KG1 (cell line): ENCODE measurements at regions not wholly inside any gene's neighbourhood (a gene's known extent, or its start where the extent isn't known, plus 50 kb on each side); places are given as distances from the start of the nearest gene placed in this dataset.

Experiments used
- DNase-seq: peaks from one replicate; lab custom pipeline; 2025; lab: John Stamatoyannopoulos, UW

DNA sequence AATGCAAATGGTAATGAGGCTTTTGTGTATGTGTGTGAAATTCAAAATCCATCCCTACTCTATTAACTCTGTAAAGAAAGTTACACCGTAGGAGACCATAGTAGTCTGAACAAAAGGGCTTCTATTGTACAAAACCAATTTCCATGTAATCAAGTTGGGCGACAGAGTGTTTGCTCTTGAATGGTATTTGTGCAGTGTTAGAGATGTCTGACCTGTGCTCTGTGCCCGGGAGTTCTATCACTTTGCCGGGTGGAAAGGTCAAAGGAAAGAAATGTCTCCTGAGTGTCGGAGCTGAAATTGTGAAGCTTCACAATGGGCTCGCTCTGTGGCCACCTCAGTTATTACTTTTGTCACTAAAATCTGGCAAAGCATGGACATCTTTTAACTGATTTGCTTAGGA lies 312.0 kb downstream of the SAMD5 start:
- DNase-seq, result no peak

DNA sequence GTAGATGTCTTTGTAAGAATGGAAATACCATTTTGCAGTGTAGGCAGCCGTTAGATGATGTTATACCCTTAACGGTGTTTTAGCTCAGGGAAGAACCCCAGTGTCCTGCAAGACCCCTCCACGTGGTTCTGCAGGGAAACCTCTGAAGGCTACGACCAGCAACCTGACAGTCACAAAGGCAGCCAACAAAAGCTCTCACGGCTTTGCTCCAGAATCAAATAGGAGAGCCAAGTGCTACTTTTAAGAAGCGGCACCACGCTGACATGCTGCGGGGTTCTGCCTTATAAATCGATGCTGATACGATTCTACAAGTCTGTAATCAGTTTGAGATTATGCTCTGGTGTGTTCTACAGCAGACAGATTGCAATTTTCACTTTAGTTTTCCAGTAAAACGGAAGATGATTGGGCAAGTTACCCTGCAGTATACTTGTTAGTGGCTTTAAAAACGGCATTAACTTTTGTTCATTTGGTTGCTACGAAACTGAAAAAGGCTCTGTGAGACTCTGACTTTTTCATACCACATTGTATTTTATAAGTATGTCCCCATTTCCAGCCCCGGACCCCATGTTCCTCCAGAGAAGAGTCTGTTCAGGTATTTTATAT lies 312.9 kb downstream of the SAMD5 start:
- no peak for DNase-seq

DNA sequence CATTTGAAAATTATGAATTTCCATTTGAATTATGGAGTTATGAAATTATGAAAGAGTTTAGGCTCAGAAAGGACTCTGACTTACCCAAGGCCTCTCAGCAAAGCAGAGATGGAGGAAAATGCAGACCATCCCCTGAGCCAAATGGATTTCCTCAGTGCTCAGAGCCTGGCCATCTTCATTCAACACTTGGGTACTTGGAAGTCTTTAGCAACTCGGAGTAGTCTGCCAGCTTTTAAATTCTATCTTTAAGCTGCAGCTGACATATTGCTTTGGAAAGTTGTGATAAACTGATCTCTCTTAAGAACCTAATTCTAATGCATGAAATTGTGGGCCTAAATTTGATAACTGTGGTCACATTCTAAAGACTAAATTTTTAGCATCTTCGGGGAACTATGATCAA lies 315.4 kb downstream of the SAMD5 start:
- DNase-seq, result no peak

DNA sequence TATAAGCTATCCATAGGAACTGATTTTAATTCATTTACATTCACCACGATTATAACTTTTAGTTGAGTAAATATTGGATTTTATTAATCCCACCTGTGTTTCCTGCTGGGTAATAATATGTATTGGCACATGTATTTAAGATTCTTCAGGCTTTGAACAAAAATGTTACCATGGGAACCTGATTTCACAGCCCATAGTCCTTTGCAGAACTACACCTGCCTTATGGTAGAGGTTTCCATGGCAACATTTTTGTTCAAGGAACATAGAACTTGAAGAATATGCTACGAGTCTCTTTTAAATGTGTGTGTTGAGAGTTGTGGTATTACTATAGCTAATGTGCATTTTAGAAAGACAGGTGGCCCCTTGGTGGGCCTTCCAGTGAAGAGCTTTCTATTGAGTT lies 317.4 kb downstream of the SAMD5 start:
- DNase-seq, result no peak

DNA sequence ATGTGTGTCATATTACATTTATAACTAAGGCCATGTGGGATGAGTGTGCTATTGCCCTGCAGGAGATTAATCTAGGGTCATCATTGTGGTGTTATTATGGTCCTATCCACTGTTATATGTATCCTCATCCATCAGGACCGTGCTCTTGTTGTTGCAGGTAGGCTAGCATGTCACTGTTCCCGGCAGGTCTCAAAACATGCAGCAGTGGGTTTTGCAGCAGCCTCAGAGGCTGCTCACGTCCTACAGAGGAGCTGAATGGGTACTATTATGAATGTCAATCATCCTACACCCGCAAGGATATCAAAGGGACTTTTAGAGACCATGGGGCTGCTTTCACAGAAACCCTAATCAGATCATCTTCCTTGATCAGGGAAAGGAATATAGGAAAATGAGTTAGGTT lies 318.2 kb downstream of the SAMD5 start:
- DNase-seq, result no peak

GRCh38 chr6:147829418-147829817 lies 320.9 kb downstream of the SAMD5 start:
- DNase-seq, result no peak

GRCh38 chr6:147829835-147830234 lies 321.3 kb downstream of the SAMD5 start:
- no peak for DNase-seq

DNA sequence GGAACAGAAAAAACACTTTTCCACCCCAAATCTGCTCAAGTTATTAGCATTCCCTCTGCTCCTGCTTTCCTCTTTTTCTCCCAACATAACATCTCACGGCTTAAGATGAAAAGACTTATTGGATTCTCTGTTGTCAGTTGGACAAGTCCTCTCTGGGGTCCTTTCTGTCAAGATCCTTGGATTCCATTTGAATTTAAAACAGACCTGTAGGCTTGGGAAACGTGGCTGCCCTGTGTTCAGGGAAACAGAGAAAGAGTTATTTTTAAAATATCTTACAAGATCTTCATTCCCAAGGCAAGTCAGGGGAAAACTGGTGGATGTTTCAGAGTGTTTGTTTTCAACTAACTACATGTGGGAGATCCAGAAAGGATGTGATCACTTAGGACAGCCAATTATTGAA lies 322.9 kb downstream of the SAMD5 start:
- DNase-seq, result no peak

DNA sequence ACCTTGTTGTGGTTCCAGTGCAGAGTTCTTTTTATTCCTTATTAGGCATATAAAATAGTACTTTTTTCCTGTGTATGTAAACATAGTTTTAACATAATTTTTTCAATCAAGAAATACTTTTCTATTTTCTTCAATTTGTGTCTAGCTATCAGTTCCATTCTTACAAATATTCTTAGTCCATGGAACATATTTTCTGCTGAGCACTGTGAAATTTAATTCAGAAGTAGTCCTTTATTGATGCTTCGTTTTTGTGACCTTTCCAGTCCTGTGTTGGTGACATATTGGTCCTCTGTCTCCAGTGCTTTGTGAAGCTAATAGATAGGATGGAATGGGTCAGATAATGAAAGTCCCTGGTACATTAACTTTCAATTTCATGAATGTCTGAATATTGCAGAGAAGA lies 325.1 kb downstream of the SAMD5 start:
- DNase-seq, result no peak

GRCh38 chr6:147834084-147834776 lies 325.7 kb downstream of the SAMD5 start:
- no peak for DNase-seq

GRCh38 chr6:147837540-147837939 lies 329.1 kb downstream of the SAMD5 start:
- no peak for DNase-seq

DNA sequence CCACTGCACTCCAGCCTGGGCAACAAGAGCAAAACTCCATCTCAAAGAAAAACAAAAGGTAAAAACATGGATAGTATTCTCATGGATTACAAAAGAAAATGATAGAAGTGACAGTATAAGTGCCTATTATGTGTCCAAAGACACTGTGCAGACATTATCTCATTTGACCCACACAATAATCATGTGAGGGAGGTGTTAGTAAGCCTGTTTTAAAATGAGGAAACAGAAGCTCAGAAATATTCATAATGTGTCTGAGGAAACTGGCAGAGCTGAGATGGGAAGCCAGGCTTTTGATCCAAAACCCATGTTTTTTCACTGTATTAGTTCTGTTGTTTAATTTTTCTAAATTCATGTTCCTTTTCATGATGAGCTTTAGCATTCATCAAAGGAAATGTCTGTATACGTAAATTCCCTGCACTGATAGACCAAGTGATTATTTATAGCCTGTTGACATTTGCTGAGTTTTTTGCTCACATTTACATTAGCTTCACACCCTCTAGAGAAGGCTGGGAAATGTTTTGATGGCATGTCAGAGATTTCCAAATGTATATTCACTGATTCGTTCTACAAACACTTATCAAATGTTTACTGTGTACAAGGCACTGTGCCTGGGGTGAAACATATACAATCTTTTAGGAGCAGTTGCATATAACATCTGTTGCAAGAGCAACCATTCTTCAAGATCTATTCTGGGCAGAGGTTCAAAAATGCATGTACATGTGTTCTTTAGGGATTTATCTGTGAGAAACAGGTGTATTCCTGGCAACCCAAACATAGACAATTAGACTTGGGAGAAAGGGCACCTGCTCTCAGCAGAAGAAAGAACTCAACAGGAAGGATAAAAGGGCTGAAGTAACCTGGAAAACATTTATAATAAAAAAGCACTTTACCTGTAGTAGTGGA lies 331.5 kb downstream of the SAMD5 start:
- DNase-seq, result no peak

- DNase-seq, result no peak
Observed at GRCh38 chr6:147841547-147842148, 333.2 kb downstream of the SAMD5 start.

DNA sequence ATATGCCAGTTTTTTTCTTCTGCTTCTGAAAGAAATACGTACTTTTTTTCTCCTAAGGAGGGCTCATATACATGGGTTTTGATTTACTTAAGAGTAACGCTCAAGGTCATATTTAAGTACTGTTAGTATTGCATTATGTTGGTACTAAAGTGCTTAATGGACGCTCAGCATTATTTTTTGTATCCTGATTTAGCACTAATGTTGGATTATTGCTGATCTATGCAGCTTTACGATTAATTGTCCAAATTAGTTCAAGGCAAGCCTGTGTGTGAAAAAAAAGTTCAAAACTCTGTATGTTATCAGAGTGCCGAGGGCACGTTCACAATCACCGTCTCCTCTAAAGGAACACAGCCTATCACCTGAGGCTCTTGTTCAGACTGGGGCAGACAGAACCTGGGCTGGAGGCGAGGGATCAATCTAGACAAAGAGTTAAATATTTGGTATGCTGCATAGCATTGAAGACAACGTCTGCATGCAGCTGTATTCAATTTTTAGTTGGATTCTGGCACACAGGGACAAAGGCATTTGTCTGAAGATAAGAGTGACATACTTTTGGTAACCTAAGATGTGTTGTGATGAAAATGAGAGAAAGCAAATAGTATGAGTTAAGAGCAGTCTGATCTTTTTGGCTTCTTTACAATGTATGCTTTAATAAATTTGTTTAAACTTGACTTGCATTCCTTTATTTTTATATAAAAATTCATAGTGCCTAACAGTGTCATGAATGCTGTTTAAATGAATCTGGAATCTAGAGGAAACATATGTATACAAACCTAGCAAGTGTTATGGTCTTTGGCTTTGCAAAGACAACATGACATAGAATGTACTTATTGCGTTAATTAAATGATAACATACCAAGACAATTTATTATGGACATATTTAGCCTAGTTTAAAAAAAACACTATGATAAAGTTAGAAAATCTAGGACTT lies 341.2 kb downstream of the SAMD5 start:
- no peak for DNase-seq

- no peak for DNase-seq
Observed at GRCh38 chr6:147852772-147853171, 344.3 kb downstream of the SAMD5 start.

DNA sequence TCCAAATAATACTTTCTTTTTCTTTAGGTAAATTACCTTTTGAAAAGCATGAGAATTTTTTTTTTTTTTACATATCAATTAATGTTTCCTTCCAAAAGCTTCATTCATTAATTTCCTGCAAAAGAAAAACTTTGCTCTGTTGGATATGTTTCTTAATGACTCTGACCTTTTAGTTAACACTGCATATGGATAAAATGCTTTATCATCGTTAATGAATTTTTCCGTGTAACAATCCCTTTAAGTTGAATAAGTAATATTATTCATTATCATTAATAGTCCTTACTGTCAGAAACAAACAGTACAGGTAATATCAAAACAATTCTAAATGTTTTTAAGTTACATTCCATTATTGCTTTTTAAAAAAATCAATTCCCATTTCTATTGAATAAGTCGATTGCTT lies 345.1 kb downstream of the SAMD5 start:
- no peak for DNase-seq

- no peak for DNase-seq
Observed at GRCh38 chr6:147855803-147856482, 347.5 kb downstream of the SAMD5 start.

GRCh38 chr6:147856687-147857086 lies 348.2 kb downstream of the SAMD5 start:
- no peak for DNase-seq

- DNase-seq, result no peak
Observed at GRCh38 chr6:147858421-147858820, 349.9 kb downstream of the SAMD5 start.

GRCh38 chr6:147859071-147859470 lies 350.6 kb downstream of the SAMD5 start:
- DNase-seq, result no peak

DNA sequence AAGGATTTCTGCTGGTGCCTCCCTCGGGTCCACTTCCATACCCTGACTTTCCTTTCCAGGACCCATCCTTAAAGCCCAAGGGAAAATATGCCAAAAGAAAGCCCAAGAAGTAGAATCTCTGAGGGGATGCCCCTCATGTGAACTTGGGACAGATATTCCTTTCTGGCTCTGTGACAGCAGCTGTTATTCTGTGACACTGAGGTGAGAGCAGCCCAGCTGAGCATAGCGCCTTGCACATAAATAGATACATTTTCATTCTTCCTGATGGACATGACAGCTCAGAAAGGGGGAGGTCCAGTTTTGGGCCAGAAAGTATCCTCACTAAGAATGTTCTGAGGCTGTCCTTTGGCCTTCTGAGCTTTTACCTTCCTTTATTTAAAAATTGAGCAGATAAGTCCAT lies 353.2 kb downstream of the SAMD5 start:
- no peak for DNase-seq
